A549 (cell line): ENCODE measurements at regions not wholly inside any gene's neighbourhood (a gene's known extent, or its start where the extent isn't known, plus 50 kb on each side); places are given as distances from the start of the nearest gene placed in this dataset.

Experiments
- ATAC-seq, 2 experiments: fragments of 200-7000 bp in 1 of 2; fragments of >200 bp in 1 of 2; cut with Nextera tagmentation in 1 of 2; cut with Tn5 transposase in 1 of 2; 3 replicates each; pipeline versions ENCODE4 v1.8.0 to v1.9.1; 2018 to 2020; ENCODE audit warnings: mild to moderate bottlenecking in 1 of 2, moderate library complexity in 1 of 2
- CTCF ChIA-PET: fragments of 300-600 bp; sonication (Branson Sonifier 250); formaldehyde crosslinking; extraction: SDS; loops from one replicate; lab custom pipeline; 2021; ENCODE audit warnings: antibody characterized with exemption, inconsistent platforms; lab: Yijun Ruan, JAX
- POLR2A ChIA-PET: fragments of 350-600 bp; formaldehyde crosslinking; extraction: SDS; loops from one replicate; lab custom pipeline; 2021; ENCODE audit warnings: antibody characterized with exemption, inconsistent platforms; lab: Yijun Ruan, JAX
- DNase-seq, 2 experiments: peaks; one replicate each; pipeline versions ENCODE4 v3.0.0 to v3.0.0-alpha.2; 2011 to 2016; ENCODE audit warnings: low read depth in 1 of 2, low spot score in 1 of 2
- FAIRE-seq: peaks from 2 replicates; lab custom pipeline; 2011; peaks lifted over from hg19 to GRCh38; lab: Jason Lieb, UNC
- H3K27ac ChIP-seq, 2 experiments: fragments of >200 bp; sonication (Bioruptor Twin); formaldehyde crosslinking; 3 replicates each; pipeline ENCODE4 v1.5.1; 2016 to 2017
- H3K4me1 ChIP-seq: fragments of >200 bp; sonication (Bioruptor Twin); formaldehyde crosslinking; 3 replicates; pipeline ENCODE4 v1.6.1; 2016
- H3K4me2 ChIP-seq: fragments of >200 bp; sonication (Bioruptor Twin); formaldehyde crosslinking; 3 replicates; pipeline ENCODE4 v1.6.1; 2016
- H3K4me3 ChIP-seq: fragments of >200 bp; sonication (Bioruptor Twin); formaldehyde crosslinking; 3 replicates; pipeline ENCODE4 v1.5.1; 2016
- H3K9me3 ChIP-seq: fragments of >200 bp; sonication (Bioruptor Twin); formaldehyde crosslinking; 3 replicates; pipeline ENCODE4 v1.6.1; 2016
- ATOH8 ChIP-seq: fragments of 250-450 bp; sonication (Bioruptor Pico); IDR thresholded peaks from 2 replicates; pipeline ENCODE4 v1.5.0; 2020; ENCODE audit warnings: low read depth, mild to moderate bottlenecking, moderate library complexity
- CBX2 ChIP-seq: fragments of 200-600 bp; sonication (generic); IDR thresholded peaks from 2 replicates; pipeline ENCODE4 v1.6.1; 2016; ENCODE audit warnings: low read depth, mild to moderate bottlenecking, borderline replicate concordance
- EP300 ChIP-seq, 2 experiments: fragments of >200 bp; sonication (Bioruptor Twin); formaldehyde crosslinking; IDR thresholded peaks; 2 replicates in 1 of 2; 3 replicates in 1 of 2; pipeline ENCODE4 v1.6.1; 2016 to 2017
- ESRRA ChIP-seq: fragments of 150-350 bp; IDR thresholded peaks from 2 replicates; pipeline ENCODE4 v1.6.1; 2014; ENCODE audit warnings: mild to moderate bottlenecking, low read length, borderline replicate concordance
- FOSB ChIP-seq: fragments of 250-450 bp; sonication (Bioruptor Pico); IDR thresholded peaks from 2 replicates; pipeline ENCODE4 v1.5.0; 2020; ENCODE audit warnings: mild to moderate bottlenecking, moderate library complexity
- FOXS1 ChIP-seq: fragments of 250-450 bp; sonication (Bioruptor Pico); IDR thresholded peaks from 2 replicates; pipeline ENCODE4 v1.5.0; 2020; ENCODE audit warnings: mild to moderate bottlenecking, moderate library complexity
- HDAC2 ChIP-seq: fragments of 200-600 bp; sonication (generic); IDR thresholded peaks from 2 replicates; pipeline ENCODE4 v1.6.1; 2016
- HES2 ChIP-seq: fragments of >200 bp; sonication (Bioruptor Twin); formaldehyde crosslinking; IDR thresholded peaks from 2 replicates; pipeline ENCODE4 v1.6.1; 2016
- HEYL ChIP-seq: fragments of 250-450 bp; sonication (Bioruptor Pico); IDR thresholded peaks from 2 replicates; pipeline ENCODE4 v1.8.0; 2021; ENCODE audit warnings: mild to moderate bottlenecking, moderate library complexity
- HOXA7 ChIP-seq: fragments of 250-450 bp; sonication (Bioruptor Pico); IDR thresholded peaks from 2 replicates; pipeline ENCODE4 v1.5.0; 2020; ENCODE audit warnings: mild to moderate bottlenecking, moderate library complexity
- JUN ChIP-seq, 2 experiments: fragments of >200 bp; sonication (Bioruptor Twin); formaldehyde crosslinking; IDR thresholded peaks; 2 replicates in 1 of 2; 3 replicates in 1 of 2; pipeline ENCODE4 v1.6.1; 2016 to 2017
- JUNB ChIP-seq: fragments of >200 bp; sonication (Bioruptor Twin); formaldehyde crosslinking; IDR thresholded peaks from 2 replicates; pipeline ENCODE4 v1.6.1; 2016
- MAX ChIP-seq: IDR thresholded peaks from 2 replicates; pipeline ENCODE4 v1.6.1; 2012
- MAZ ChIP-seq: fragments of 150-350 bp; IDR thresholded peaks from 2 replicates; pipeline ENCODE4 v1.6.1; 2014; ENCODE audit warnings: antibody characterized with exemption, low read depth, low read length, borderline replicate concordance
- NR3C1 ChIP-seq: fragments of >200 bp; sonication (Bioruptor Twin); formaldehyde crosslinking; IDR thresholded peaks from 3 replicates; pipeline ENCODE4 v1.6.1; 2017
- PHF8 ChIP-seq: fragments of 200-600 bp; sonication (generic); IDR thresholded peaks from 2 replicates; pipeline ENCODE4 v1.6.1; 2016; ENCODE audit warnings: low read depth, mild to moderate bottlenecking, antibody characterized with exemption, moderate library complexity, borderline replicate concordance
- RAD21 ChIP-seq, 2 experiments: fragments of >200 bp in 1 of 2; sonication (Bioruptor Twin) in 1 of 2; formaldehyde crosslinking in 1 of 2; IDR thresholded peaks in 1 of 2; conservative IDR thresholded peaks in 1 of 2; 2 replicates in 1 of 2; 3 replicates in 1 of 2; pipeline ENCODE4 v1.6.1; 2012 to 2018; ENCODE audit warnings: inconsistent platforms in 1 of 2
- RARB ChIP-seq: fragments of 250-450 bp; sonication (Bioruptor Pico); IDR thresholded peaks from 2 replicates; pipeline ENCODE4 v1.8.0; 2021; ENCODE audit warnings: mild to moderate bottlenecking, moderate library complexity
- RCOR1 ChIP-seq: fragments of 150-350 bp; IDR thresholded peaks from 2 replicates; pipeline ENCODE4 v1.6.1; 2014; ENCODE audit warnings: antibody characterized with exemption, low read length, low read depth
- RFX5 ChIP-seq: fragments of 450-650 bp; IDR thresholded peaks from 2 replicates; pipeline ENCODE4 v1.7.1; 2014; ENCODE audit warnings: antibody characterized with exemption, mild to moderate bottlenecking, moderate library complexity
- SREBF2 ChIP-seq: fragments of 450-650 bp; IDR thresholded peaks from 2 replicates; pipeline ENCODE4 v1.6.1; 2014; ENCODE audit warnings: mild to moderate bottlenecking, moderate library complexity
- TFCP2L1 ChIP-seq: fragments of 250-450 bp; sonication (Bioruptor Pico); IDR thresholded peaks from 2 replicates; pipeline ENCODE4 v1.5.0; 2021; ENCODE audit warnings: mild to moderate bottlenecking
- TP53 ChIP-seq: fragments of 250-450 bp; sonication (Bioruptor Pico); IDR thresholded peaks from 2 replicates; pipeline ENCODE4 v1.5.0; 2021; ENCODE audit warnings: mild to moderate bottlenecking, moderate library complexity
- USF2 ChIP-seq: fragments of 450-650 bp; IDR thresholded peaks from 2 replicates; pipeline ENCODE4 v1.6.1; 2014; ENCODE audit warnings: antibody characterized with exemption
- ZC3H11A ChIP-seq: fragments of 450-650 bp; IDR thresholded peaks from 2 replicates; pipeline ENCODE4 v1.6.1; 2014; ENCODE audit warnings: antibody characterized with exemption, mild to moderate bottlenecking
- ZNF302 ChIP-seq: fragments of 250-450 bp; sonication (Bioruptor Pico); IDR thresholded peaks from 2 replicates; pipeline ENCODE4 v1.9.0; 2021; ENCODE audit warnings: inconsistent platforms, mild to moderate bottlenecking, moderate library complexity
- ZSCAN20 ChIP-seq: fragments of 250-450 bp; sonication (Bioruptor Pico); IDR thresholded peaks from 2 replicates; pipeline ENCODE4 v1.8.0; 2022; ENCODE audit warnings: mild to moderate bottlenecking, moderate library complexity
- WGBS: methylation state at CpG from one replicate; pipeline ENCODE4 v1.1.6; 2017; ENCODE audit errors: missing lambda C conversion rate; 5-methylcytosine and 5-hydroxymethylcytosine counted together

GRCh38 chr2:222802514-222803196, 58.2 kb upstream of the ACSL3 start:
- no peak; a peak in 1 of 6 replicates for ATAC-seq
- no peak for DNase-seq
- no peak overlapping the region for H3K4me3 ChIP-seq
- no peak for TF ChIP-seq HDAC2
- no peak for TF ChIP-seq FOXS1 (CRISPR knock-in tag)
- no peak for TF ChIP-seq HES2
- TF ChIP-seq RCOR1: no peak
- no peak for TF ChIP-seq PHF8
- no peak for TF ChIP-seq MAZ
- TF ChIP-seq JUN (IDR thresholded peaks at IDR 0.05): no peak
- TF ChIP-seq FOSB (CRISPR knock-in tag): no peak
- TF ChIP-seq RARB (CRISPR knock-in tag): no peak
- no peak for TF ChIP-seq ZC3H11A
- no peak for TF ChIP-seq EP300 (IDR thresholded peaks at IDR 0.05)
- TF ChIP-seq HEYL (CRISPR knock-in tag): no peak
- TF ChIP-seq ZSCAN20: no peak
- TF ChIP-seq ESRRA: no peak
- TF ChIP-seq NR3C1: no peak
- no peak for TF ChIP-seq RAD21 (conservative IDR thresholded peaks at IDR 0.05 in 1 of 2, IDR thresholded peaks at IDR 0.05 in 1 of 2)
- TF ChIP-seq, all 56 proteins: peak for 0
- no peaks in the 10 kb centered on the region for H3K9me3 ChIP-seq
- 80% methylated on average over 5 of the region's 5 CpGs for WGBS
- FAIRE-seq: no peak
- ChIA-PET POLR2A (no interaction called here), CTCF (no interaction called here)
- no peak overlapping the region for H3K27ac ChIP-seq
- H3K4me1 ChIP-seq: peaks cover 3% of the 10 kb centered on the region; the same call in 2 of the 3 replicates
- no peak overlapping the region for H3K4me2 ChIP-seq

GRCh38 chr2:222804351-222804750, 56.5 kb upstream of the ACSL3 start:
- no peak for FAIRE-seq
- CTCF ChIA-PET: no interaction called here
- H3K4me2 ChIP-seq: no peak overlapping the region
- H3K27ac ChIP-seq: no peak overlapping the region
- TF ChIP-seq ZNF302 (CRISPR knock-in tag) (no peak), HOXA7 (CRISPR knock-in tag) (no peak), CBX2 (no peak)
- TF ChIP-seq, all 56 proteins: peak for 0
- 83% methylated on average over 2 of the region's 2 CpGs for WGBS
- no peaks in the 10 kb centered on the region for H3K9me3 ChIP-seq
- ATAC-seq (no peak), DNase-seq (no peak)
- H3K4me3 ChIP-seq: no peak overlapping the region
- H3K4me1 ChIP-seq: no peaks in the 10 kb centered on the region
- POLR2A ChIA-PET: no interaction called here

- DNase-seq (no peak), FAIRE-seq (no peak), ATAC-seq (no peak)
- ChIA-PET CTCF (interaction anchor here (0.8 to 3.4 kb wide), 4 partner anchors 9 to 96 kb away, joined by 3 to 17 read pairs (median 4); no protein-coding TSS in a partner anchor), POLR2A (no interaction called here)
- Histone ChIP-seq H3K4me3 (no peak overlapping the region), H3K4me1 (no peaks in the 10 kb centered on the region), H3K27ac (no peak overlapping the region), H3K4me2 (no peak overlapping the region), H3K9me3 (no peaks in the 10 kb centered on the region)
- WGBS: 83% methylated on average over 8 of the region's 8 CpGs
- TF ChIP-seq SREBF2: no peak
- no peak for TF ChIP-seq RFX5
- no peak for TF ChIP-seq ESRRA
- TF ChIP-seq ZNF302 (CRISPR knock-in tag): no peak
- no peak for TF ChIP-seq USF2
- no peak for TF ChIP-seq JUNB
- no peak for TF ChIP-seq ATOH8 (CRISPR knock-in tag)
- no peak for TF ChIP-seq ZC3H11A
- no peak for TF ChIP-seq HDAC2
- no peak for TF ChIP-seq RARB (CRISPR knock-in tag)
- TF ChIP-seq MAX: no peak
- no peak for TF ChIP-seq EP300 (IDR thresholded peaks at IDR 0.05)
- TF ChIP-seq FOSB (CRISPR knock-in tag): no peak
- TF ChIP-seq CBX2: no peak
- TF ChIP-seq TP53 (CRISPR knock-in tag): no peak
- TF ChIP-seq TFCP2L1 (CRISPR knock-in tag): no peak
Measured at GRCh38 chr2:222805591-222806304, 55.1 kb upstream of the ACSL3 start.
